ENCODE measurements at regions not wholly inside any gene's neighbourhood (a gene's known extent, or its start where the extent isn't known, plus 50 kb on each side); places are given as distances from the start of the nearest gene placed in this dataset.

DNA sequence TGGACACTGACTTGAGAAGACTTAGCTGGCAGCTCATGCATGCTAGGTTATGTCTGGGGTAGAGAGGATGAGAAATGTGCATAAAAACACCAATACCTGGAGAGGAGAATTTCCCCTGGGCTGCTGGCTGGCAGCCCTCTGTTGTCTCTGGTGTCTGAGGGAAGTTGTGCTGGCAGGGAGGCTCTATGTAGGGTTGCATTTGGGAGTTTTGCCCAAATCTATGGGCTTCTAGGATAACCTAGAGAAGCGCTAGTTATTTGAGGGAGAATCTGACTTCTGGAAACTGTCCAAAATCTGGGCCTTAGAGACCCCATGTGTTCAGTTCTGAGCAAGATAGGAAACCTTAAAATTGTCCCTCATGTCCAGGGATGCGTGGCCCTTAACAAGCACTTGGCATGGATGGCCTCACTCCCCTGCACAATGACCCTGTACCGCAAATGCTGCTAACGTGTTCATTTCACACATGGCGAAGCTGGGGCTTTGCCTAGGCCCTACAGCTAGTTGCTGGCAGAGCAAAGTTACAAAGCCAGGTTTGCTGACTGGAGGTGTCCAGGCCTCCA lies 70.3 kb upstream of the ATP2B2 start:
- TF ChIP-seq JUNB (IDR thresholded peaks at IDR 0.05; ENCODE audit: unreplicated experiment) (no peak), CREB1 (CRISPR knock-in tag; IDR thresholded peaks at IDR 0.05; ENCODE audit: low read depth) (no peak), POLR2AphosphoS5 (IDR thresholded peaks at IDR 0.05; ENCODE audit: low read depth) (no peak), EZH2 (IDR thresholded peaks at IDR 0.05; ENCODE audit: low read depth, unreplicated experiment) (no peak), ZNF114 (CRISPR knock-in tag; IDR thresholded peaks at IDR 0.05) (no peak), EZH2phosphoT487 (IDR thresholded peaks at IDR 0.05; ENCODE audit: unreplicated experiment) (no peak), STAT1 (IDR thresholded peaks at IDR 0.05; ENCODE audit: unreplicated experiment) (no peak), NANOG (IDR thresholded peaks at IDR 0.05; ENCODE audit: borderline replicate concordance) (no peak)
- TF ChIP-seq, protein P1, sequence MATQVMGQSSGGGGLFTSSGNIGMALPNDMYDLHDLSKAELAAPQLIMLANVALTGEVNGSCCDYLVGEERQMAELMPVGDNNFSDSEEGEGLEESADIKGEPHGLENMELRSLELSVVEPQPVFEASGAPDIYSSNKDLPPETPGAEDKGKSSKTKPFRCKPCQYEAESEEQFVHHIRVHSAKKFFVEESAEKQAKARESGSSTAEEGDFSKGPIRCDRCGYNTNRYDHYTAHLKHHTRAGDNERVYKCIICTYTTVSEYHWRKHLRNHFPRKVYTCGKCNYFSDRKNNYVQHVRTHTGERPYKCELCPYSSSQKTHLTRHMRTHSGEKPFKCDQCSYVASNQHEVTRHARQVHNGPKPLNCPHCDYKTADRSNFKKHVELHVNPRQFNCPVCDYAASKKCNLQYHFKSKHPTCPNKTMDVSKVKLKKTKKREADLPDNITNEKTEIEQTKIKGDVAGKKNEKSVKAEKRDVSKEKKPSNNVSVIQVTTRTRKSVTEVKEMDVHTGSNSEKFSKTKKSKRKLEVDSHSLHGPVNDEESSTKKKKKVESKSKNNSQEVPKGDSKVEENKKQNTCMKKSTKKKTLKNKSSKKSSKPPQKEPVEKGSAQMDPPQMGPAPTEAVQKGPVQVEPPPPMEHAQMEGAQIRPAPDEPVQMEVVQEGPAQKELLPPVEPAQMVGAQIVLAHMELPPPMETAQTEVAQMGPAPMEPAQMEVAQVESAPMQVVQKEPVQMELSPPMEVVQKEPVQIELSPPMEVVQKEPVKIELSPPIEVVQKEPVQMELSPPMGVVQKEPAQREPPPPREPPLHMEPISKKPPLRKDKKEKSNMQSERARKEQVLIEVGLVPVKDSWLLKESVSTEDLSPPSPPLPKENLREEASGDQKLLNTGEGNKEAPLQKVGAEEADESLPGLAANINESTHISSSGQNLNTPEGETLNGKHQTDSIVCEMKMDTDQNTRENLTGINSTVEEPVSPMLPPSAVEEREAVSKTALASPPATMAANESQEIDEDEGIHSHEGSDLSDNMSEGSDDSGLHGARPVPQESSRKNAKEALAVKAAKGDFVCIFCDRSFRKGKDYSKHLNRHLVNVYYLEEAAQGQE (IDR thresholded peaks at IDR 0.05; ENCODE audit: unreplicated experiment) = no peak
- TF ChIP-seq, protein P2, sequence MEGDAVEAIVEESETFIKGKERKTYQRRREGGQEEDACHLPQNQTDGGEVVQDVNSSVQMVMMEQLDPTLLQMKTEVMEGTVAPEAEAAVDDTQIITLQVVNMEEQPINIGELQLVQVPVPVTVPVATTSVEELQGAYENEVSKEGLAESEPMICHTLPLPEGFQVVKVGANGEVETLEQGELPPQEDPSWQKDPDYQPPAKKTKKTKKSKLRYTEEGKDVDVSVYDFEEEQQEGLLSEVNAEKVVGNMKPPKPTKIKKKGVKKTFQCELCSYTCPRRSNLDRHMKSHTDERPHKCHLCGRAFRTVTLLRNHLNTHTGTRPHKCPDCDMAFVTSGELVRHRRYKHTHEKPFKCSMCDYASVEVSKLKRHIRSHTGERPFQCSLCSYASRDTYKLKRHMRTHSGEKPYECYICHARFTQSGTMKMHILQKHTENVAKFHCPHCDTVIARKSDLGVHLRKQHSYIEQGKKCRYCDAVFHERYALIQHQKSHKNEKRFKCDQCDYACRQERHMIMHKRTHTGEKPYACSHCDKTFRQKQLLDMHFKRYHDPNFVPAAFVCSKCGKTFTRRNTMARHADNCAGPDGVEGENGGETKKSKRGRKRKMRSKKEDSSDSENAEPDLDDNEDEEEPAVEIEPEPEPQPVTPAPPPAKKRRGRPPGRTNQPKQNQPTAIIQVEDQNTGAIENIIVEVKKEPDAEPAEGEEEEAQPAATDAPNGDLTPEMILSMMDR (conservative IDR thresholded peaks at IDR 0.05; ENCODE audit: low read depth in 2 of 2) = no peak
- TF ChIP-seq, protein P3, sequence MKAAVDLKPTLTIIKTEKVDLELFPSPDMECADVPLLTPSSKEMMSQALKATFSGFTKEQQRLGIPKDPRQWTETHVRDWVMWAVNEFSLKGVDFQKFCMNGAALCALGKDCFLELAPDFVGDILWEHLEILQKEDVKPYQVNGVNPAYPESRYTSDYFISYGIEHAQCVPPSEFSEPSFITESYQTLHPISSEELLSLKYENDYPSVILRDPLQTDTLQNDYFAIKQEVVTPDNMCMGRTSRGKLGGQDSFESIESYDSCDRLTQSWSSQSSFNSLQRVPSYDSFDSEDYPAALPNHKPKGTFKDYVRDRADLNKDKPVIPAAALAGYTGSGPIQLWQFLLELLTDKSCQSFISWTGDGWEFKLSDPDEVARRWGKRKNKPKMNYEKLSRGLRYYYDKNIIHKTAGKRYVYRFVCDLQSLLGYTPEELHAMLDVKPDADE (IDR thresholded peaks at IDR 0.05) = no peak
- TF ChIP-seq, protein P4, sequence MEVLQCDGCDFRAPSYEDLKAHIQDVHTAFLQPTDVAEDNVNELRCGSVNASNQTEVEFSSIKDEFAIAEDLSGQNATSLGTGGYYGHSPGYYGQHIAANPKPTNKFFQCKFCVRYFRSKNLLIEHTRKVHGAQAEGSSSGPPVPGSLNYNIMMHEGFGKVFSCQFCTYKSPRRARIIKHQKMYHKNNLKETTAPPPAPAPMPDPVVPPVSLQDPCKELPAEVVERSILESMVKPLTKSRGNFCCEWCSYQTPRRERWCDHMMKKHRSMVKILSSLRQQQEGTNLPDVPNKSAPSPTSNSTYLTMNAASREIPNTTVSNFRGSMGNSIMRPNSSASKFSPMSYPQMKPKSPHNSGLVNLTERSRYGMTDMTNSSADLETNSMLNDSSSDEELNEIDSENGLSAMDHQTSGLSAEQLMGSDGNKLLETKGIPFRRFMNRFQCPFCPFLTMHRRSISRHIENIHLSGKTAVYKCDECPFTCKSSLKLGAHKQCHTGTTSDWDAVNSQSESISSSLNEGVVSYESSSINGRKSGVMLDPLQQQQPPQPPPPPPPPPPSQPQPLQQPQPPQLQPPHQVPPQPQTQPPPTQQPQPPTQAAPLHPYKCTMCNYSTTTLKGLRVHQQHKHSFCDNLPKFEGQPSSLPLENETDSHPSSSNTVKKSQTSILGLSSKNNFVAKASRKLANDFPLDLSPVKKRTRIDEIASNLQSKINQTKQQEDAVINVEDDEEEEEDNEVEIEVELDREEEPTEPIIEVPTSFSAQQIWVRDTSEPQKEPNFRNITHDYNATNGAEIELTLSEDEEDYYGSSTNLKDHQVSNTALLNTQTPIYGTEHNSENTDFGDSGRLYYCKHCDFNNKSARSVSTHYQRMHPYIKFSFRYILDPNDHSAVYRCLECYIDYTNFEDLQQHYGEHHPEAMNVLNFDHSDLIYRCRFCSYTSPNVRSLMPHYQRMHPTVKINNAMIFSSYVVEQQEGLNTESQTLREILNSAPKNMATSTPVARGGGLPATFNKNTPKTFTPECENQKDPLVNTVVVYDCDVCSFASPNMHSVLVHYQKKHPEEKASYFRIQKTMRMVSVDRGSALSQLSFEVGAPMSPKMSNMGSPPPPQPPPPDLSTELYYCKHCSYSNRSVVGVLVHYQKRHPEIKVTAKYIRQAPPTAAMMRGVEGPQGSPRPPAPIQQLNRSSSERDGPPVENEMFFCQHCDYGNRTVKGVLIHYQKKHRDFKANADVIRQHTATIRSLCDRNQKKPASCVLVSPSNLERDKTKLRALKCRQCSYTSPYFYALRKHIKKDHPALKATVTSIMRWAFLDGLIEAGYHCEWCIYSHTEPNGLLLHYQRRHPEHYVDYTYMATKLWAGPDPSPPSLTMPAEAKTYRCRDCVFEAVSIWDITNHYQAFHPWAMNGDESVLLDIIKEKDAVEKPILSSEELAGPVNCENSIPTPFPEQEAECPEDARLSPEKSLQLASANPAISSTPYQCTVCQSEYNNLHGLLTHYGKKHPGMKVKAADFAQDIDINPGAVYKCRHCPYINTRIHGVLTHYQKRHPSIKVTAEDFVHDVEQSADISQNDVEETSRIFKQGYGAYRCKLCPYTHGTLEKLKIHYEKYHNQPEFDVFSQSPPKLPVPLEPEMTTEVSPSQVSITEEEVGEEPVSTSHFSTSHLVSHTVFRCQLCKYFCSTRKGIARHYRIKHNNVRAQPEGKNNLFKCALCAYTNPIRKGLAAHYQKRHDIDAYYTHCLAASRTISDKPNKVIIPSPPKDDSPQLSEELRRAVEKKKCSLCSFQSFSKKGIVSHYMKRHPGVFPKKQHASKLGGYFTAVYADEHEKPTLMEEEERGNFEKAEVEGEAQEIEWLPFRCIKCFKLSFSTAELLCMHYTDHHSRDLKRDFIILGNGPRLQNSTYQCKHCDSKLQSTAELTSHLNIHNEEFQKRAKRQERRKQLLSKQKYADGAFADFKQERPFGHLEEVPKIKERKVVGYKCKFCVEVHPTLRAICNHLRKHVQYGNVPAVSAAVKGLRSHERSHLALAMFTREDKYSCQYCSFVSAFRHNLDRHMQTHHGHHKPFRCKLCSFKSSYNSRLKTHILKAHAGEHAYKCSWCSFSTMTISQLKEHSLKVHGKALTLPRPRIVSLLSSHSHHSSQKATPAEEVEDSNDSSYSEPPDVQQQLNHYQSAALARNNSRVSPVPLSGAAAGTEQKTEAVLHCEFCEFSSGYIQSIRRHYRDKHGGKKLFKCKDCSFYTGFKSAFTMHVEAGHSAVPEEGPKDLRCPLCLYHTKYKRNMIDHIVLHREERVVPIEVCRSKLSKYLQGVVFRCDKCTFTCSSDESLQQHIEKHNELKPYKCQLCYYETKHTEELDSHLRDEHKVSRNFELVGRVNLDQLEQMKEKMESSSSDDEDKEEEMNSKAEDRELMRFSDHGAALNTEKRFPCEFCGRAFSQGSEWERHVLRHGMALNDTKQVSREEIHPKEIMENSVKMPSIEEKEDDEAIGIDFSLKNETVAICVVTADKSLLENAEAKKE (CRISPR knock-in tag; IDR thresholded peaks at IDR 0.05) = no peak
